ENCODE measurements at regions not wholly inside any gene's neighbourhood (a gene's known extent, or its start where the extent isn't known, plus 50 kb on each side); places are given as distances from the start of the nearest gene placed in this dataset.
A peak's percentile ranks its signal among the peaks of the same experiment; 100 is the strongest.

- Histone ChIP-seq H3K36me3 (ENCODE audit: insufficient read depth, low read length) (no peaks in the 10 kb centered on the region), H3K4me3 (ENCODE audit: low read length) (no peak overlapping the region), H3K27ac (ENCODE audit: low read depth, low read length) (no peak overlapping the region), H3K4me1 (ENCODE audit: insufficient read depth, low read length) (no peaks in the 10 kb centered on the region), H3K27me3 (ENCODE audit: insufficient read depth, low read length, poor library complexity, severe bottlenecking) (no peaks in the 10 kb centered on the region), H3K9me3 (ENCODE audit: low read length) (no peaks in the 10 kb centered on the region)
- no peaks in the 10 kb centered on the region for H3K4me1 Mint-ChIP-seq
- DNase-seq, result no peak
- ChIA-PET POLR2A (no interaction called here), CTCF (no interaction called here)
- H3K9me3 Mint-ChIP-seq, result no peaks in the 10 kb centered on the region
- H3K27ac Mint-ChIP-seq, result no peak overlapping the region
- no peak overlapping the region for H3K4me3 Mint-ChIP-seq
- peaks cover 2 to 11% of the 10 kb centered on the region in 2 donors for H3K27me3 Mint-ChIP-seq
- peaks cover 0 to 1% (median 0%) of the 10 kb centered on the region in 3 donors for H3K36me3 Mint-ChIP-seq
Observed at GRCh38 chr16:87138316-87138715, 178.9 kb downstream of the C16orf95 start.

DNA sequence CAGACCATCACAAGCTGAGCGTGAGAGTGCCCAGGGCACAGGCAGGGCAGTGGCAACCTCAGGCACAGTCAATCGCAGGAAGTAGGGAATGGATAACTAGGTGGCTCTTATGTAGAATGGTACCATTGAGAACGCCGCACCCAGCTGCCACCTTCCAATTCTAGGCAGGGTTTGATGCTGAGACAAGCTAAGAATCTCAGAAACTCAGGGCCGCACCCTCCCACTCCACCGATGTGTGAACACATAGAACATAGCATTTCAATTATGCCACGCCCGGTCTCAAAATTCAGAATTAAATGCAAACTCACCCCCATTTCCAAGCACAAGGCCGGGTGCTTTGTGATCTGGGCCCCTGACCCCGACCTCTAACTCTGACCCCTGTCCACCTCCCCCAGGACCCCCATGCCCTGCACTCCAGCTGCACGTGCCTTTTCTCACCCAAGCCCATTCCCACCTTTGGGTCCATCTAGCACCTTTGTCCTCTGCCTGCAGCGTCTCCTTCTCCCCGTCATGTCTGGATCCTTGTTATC is 178.4 kb downstream of the C16orf95 start:
- Histone ChIP-seq H3K36me3 (ENCODE audit: insufficient read depth, low read length) (no peaks in the 10 kb centered on the region), H3K4me3 (ENCODE audit: low read length) (no peak overlapping the region), H3K9me3 (ENCODE audit: low read length) (no peaks in the 10 kb centered on the region), H3K4me1 (ENCODE audit: insufficient read depth, low read length) (no peaks in the 10 kb centered on the region), H3K27me3 (ENCODE audit: insufficient read depth, low read length, poor library complexity, severe bottlenecking) (no peaks in the 10 kb centered on the region), H3K27ac (ENCODE audit: low read depth, low read length) (no peak overlapping the region)
- no peak for DNase-seq
- H3K4me1 Mint-ChIP-seq, result no peaks in the 10 kb centered on the region
- no peak overlapping the region for H3K4me3 Mint-ChIP-seq
- no peaks in the 10 kb centered on the region for H3K9me3 Mint-ChIP-seq
- H3K27me3 Mint-ChIP-seq, result peaks cover 2 to 11% of the 10 kb centered on the region in 2 donors
- peaks cover 0 to 1% (median 0%) of the 10 kb centered on the region in 3 donors for H3K36me3 Mint-ChIP-seq
- POLR2A ChIA-PET, result no interaction called here
- CTCF ChIA-PET, result no interaction called here
- peak overlapping the region in 1 of 8 donors; percentile 58 for H3K27ac Mint-ChIP-seq

DNA sequence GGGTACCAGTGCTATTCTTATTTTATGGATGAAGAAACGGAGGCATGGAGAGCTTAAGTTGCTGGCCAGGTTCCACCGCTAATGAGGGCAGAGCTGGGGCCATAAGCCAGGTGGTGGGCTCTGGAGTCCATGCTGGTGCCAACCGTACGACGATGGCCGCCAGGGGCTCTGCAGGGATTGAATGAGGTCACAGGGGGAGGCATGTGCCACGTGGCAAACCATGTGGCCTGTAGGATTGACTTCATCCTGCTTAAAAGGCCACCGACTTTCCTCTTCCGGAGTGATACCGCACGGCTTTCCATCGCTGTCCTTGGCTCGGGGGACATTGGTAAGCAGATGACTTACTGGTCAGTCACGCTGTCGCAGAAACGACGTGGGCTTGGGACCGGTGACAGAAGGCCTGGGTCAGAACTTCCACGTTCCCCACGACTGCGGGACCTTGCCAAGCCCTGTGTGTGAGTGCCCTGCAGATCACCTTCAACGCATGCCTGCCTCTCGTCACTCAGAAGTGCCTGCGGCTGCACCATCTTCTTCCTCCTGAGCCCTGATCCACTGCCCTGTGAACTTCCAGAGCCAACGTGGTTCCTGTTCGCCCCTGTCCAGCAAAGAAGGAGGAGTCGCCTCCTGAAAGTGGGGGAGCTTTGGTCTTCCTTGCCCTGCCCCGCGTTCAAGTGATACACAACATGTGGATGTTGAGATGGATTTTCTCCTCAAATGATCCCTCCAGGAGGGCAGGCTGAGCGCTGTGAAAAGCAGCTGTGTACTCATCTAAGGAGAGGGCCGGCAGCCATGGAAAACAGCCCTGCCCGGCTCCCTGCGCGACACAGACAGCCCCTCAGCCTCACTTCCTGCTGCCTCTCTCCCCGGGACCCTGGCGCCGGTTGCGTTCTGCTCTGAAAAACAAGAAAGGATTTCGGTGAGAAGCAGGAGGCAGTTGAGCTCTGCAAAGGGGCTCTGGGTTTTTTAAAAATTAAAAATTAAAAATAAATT is 176.7 kb downstream of the C16orf95 start:
- Histone ChIP-seq H3K36me3 (ENCODE audit: insufficient read depth, low read length) (no peaks in the 10 kb centered on the region), H3K4me1 (ENCODE audit: insufficient read depth, low read length) (no peaks in the 10 kb centered on the region), H3K27me3 (ENCODE audit: insufficient read depth, low read length, poor library complexity, severe bottlenecking) (no peaks in the 10 kb centered on the region), H3K27ac (ENCODE audit: low read depth, low read length) (no peak overlapping the region), H3K9me3 (ENCODE audit: low read length) (no peaks in the 10 kb centered on the region), H3K4me3 (ENCODE audit: low read length) (no peak overlapping the region)
- DNase-seq, result no peak
- Mint-ChIP-seq H3K4me3 (no peak overlapping the region), H3K27me3 (peaks cover 4 to 9% of the 10 kb centered on the region in 2 donors), H3K36me3 (peaks cover 0 to 1% (median 0%) of the 10 kb centered on the region in 3 donors), H3K4me1 (no peaks in the 10 kb centered on the region), H3K27ac (no peak overlapping the region), H3K9me3 (no peaks in the 10 kb centered on the region)
- ChIA-PET POLR2A (no interaction called here), CTCF (interaction anchor here (1.3 kb wide), 1 partner anchor 9 kb away, joined by 3 read pairs; no protein-coding TSS in a partner anchor)

- Histone ChIP-seq H3K36me3 (ENCODE audit: insufficient read depth, low read length) (no peaks in the 10 kb centered on the region), H3K27ac (ENCODE audit: low read depth, low read length) (no peak overlapping the region), H3K9me3 (ENCODE audit: low read length) (no peaks in the 10 kb centered on the region), H3K4me1 (ENCODE audit: insufficient read depth, low read length) (no peaks in the 10 kb centered on the region), H3K27me3 (ENCODE audit: insufficient read depth, low read length, poor library complexity, severe bottlenecking) (no peaks in the 10 kb centered on the region), H3K4me3 (ENCODE audit: low read length) (no peak overlapping the region)
- Mint-ChIP-seq H3K4me3 (no peak overlapping the region), H3K4me1 (no peaks in the 10 kb centered on the region), H3K27ac (no peak overlapping the region), H3K36me3 (no peaks in the 10 kb centered on the region), H3K27me3 (peaks cover 4 to 9% of the 10 kb centered on the region in 2 donors), H3K9me3 (no peaks in the 10 kb centered on the region)
- CTCF ChIA-PET, result interaction anchor here (1.3 kb wide), 1 partner anchor 9 kb away, joined by 3 read pairs; no protein-coding TSS in a partner anchor
- DNase-seq, result no peak
- POLR2A ChIA-PET, result no interaction called here
Observed at GRCh38 chr16:87141402-87141801, 175.8 kb downstream of the C16orf95 start.

- no peaks in the 10 kb centered on the region for H3K36me3 Mint-ChIP-seq
- Histone ChIP-seq H3K36me3 (ENCODE audit: insufficient read depth, low read length) (no peaks in the 10 kb centered on the region), H3K4me1 (ENCODE audit: insufficient read depth, low read length) (no peaks in the 10 kb centered on the region), H3K27ac (ENCODE audit: low read depth, low read length) (no peak overlapping the region), H3K9me3 (ENCODE audit: low read length) (no peaks in the 10 kb centered on the region), H3K4me3 (ENCODE audit: low read length) (no peak overlapping the region), H3K27me3 (ENCODE audit: insufficient read depth, low read length, poor library complexity, severe bottlenecking) (no peaks in the 10 kb centered on the region)
- no peak overlapping the region for H3K4me3 Mint-ChIP-seq
- H3K27me3 Mint-ChIP-seq, result peaks cover 4 to 5% of the 10 kb centered on the region in 2 donors
- H3K27ac Mint-ChIP-seq, result no peak overlapping the region
- DNase-seq, result no peak
- H3K4me1 Mint-ChIP-seq, result no peaks in the 10 kb centered on the region
- POLR2A ChIA-PET, result no interaction called here
- H3K9me3 Mint-ChIP-seq, result peaks cover 0 to 4% (median 0%) of the 10 kb centered on the region in 5 donors
- CTCF ChIA-PET, result no interaction called here
Observed at GRCh38 chr16:87143661-87144121, 173.5 kb downstream of the C16orf95 start.

- no peaks in the 10 kb centered on the region for H3K4me1 Mint-ChIP-seq
- Histone ChIP-seq H3K4me3 (ENCODE audit: low read length) (no peak overlapping the region), H3K9me3 (ENCODE audit: low read length) (no peaks in the 10 kb centered on the region), H3K27ac (ENCODE audit: low read depth, low read length) (no peak overlapping the region), H3K36me3 (ENCODE audit: insufficient read depth, low read length) (no peaks in the 10 kb centered on the region), H3K27me3 (ENCODE audit: insufficient read depth, low read length, poor library complexity, severe bottlenecking) (no peaks in the 10 kb centered on the region), H3K4me1 (ENCODE audit: insufficient read depth, low read length) (no peaks in the 10 kb centered on the region)
- ChIA-PET POLR2A (no interaction called here), CTCF (no interaction called here)
- H3K4me3 Mint-ChIP-seq, result no peak overlapping the region
- no peak overlapping the region for H3K27ac Mint-ChIP-seq
- H3K27me3 Mint-ChIP-seq, result peaks cover 4 to 5% of the 10 kb centered on the region in 2 donors
- DNase-seq, result no peak
- H3K9me3 Mint-ChIP-seq, result peaks cover 0 to 7% (median 0%) of the 10 kb centered on the region in 5 donors
- no peaks in the 10 kb centered on the region for H3K36me3 Mint-ChIP-seq
Observed at GRCh38 chr16:87144232-87144631, 173.0 kb downstream of the C16orf95 start.

- Histone ChIP-seq H3K27ac (ENCODE audit: low read depth, low read length) (no peak overlapping the region), H3K36me3 (ENCODE audit: insufficient read depth, low read length) (no peaks in the 10 kb centered on the region), H3K4me1 (ENCODE audit: insufficient read depth, low read length) (no peaks in the 10 kb centered on the region), H3K4me3 (ENCODE audit: low read length) (no peak overlapping the region), H3K27me3 (ENCODE audit: insufficient read depth, low read length, poor library complexity, severe bottlenecking) (no peaks in the 10 kb centered on the region), H3K9me3 (ENCODE audit: low read length) (no peaks in the 10 kb centered on the region)
- H3K27me3 Mint-ChIP-seq, result peaks cover 4 to 5% of the 10 kb centered on the region in 2 donors
- no peak for DNase-seq
- H3K36me3 Mint-ChIP-seq, result no peaks in the 10 kb centered on the region
- POLR2A ChIA-PET, result no interaction called here
- H3K27ac Mint-ChIP-seq, result no peak overlapping the region
- no peaks in the 10 kb centered on the region for H3K4me1 Mint-ChIP-seq
- H3K4me3 Mint-ChIP-seq, result no peak overlapping the region
- CTCF ChIA-PET, result no interaction called here
- peaks cover 0 to 8% (median 3%) of the 10 kb centered on the region in 5 donors for H3K9me3 Mint-ChIP-seq
Observed at GRCh38 chr16:87145181-87146176, 171.7 kb downstream of the C16orf95 start.
